NCI-H524 (cell line): ENCODE measurements at regions not wholly inside any gene's neighbourhood (a gene's known extent, or its start where the extent isn't known, plus 50 kb on each side); places are given as distances from the start of the nearest gene placed in this dataset.
"Not testable (repeated sequence)": the region's sequence is repeated elsewhere in the genome, so short reads cannot be mapped to it uniquely, and the experiment has no call there.

ENCODE experiments used
- DNase-seq, 2 experiments: peaks; one replicate each; lab custom pipeline; 2025; lab: John Stamatoyannopoulos, UW

DNA sequence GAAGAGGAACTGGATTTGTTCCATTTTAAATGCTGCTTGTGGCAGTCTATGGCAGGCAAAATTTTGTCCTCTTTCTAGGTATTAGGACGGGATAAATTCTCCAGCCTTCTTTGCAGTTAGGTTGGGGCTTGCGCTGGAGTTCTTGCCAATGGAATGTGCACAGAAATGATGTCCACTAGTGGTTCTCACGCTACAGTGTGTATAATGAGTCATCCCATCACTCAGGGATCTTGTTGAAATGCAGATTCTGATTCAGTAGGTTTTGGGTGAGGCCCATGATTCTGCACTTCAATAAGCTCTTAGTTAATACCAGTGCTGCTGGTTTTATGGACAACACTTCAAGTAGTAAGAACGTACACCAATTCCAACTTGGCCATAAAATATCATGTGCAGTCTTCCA lies 317.6 kb upstream of the KLF4 start:
- DNase-seq: no peak

DNA sequence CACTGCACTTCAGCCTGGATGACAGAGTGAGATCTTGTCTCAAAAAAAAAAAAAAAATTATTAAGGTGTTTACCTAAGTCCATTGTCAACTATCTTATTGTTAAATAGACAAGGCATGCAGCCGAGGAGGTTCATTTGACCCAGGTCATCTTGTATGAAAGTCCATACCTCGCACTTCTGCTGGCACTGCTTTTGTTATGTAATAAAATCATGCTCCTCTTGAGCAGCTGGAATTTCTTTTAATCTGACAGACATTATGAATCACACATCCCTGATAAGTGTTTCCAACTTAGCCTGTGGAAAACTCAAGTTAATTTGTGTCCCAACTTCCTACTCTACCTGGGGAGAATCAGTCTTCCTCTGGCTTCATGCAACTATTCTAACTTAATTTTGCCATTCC lies 315.6 kb upstream of the KLF4 start:
- no peak for DNase-seq

DNA sequence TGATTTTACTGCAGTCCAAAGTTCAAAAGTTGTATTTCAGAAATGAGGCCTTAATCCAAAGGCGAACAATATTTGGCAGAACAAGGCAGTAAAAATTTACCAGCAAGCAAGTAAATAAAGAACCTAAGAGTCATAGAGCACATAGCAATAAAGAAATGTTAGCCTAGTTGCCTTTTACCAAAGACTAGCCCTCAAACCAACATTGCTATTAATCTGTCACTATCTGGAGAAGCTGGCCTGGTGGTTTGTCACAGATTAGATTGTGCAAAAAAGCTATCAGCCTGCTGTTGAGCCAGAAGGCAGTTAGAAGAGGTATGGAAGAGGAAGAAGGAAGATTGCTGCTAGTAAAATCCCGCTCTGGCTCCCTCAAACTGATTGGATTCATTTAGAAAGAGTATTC lies 304.7 kb upstream of the KLF4 start:
- no peak for DNase-seq

DNA sequence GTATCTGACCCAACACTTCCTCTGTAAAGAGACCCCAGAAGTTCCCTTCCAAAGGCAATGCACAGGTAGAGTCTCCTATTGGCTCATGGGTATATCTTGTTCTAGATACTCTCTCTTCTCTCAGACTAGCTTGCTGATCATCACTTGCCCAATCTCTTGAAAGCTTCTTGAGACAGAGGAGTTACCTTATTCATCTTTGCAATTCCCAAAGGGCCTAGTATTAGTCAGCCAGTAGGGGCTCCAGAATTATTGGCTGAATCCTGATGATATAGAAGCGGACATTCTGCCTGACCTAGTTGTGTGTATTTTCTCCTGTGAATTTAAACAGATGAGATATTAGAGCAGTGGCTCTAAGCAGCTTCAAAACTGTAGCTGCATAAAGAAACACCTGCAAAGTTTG lies 304.0 kb upstream of the KLF4 start:
- DNase-seq: no peak

DNA sequence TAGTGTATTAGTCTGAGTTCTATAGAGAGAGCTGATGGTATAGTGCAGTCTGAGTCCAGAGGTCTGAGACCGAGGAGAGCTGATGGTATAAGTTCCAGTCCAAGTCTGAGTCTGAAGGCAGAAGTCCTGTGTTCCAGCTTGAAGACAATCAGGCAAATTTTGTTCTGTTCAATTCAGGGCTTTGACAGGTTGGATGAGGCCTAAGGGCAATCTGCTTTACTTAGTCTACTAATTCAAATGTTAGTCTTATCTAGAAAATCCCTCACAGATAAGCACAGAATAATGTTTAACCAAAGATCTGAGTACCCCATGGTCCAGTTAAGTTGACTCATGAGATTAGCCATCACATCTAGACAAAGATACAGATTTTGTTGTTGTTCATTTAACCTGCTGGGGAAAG lies 303.0 kb upstream of the KLF4 start:
- DNase-seq: no peak

DNA sequence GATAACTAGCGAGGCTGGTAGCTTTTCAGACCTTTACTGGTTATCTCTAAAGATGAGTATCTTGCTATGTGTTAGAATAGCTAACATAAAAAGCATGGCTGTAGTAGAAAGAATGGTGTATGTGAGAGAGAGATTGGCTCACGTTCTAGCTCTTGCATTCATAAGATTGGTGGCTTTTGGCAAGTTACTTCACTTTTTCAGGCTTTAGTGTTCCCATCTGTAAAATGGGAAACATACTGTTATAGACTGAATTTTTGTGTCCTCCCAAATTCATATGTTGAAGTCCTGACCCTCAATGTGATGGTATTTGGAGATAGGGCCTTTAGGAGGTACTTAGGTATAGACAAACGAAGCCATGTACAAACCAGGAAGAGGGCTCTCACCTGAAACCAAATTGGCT lies 302.4 kb upstream of the KLF4 start:
- DNase-seq: no peak

DNA sequence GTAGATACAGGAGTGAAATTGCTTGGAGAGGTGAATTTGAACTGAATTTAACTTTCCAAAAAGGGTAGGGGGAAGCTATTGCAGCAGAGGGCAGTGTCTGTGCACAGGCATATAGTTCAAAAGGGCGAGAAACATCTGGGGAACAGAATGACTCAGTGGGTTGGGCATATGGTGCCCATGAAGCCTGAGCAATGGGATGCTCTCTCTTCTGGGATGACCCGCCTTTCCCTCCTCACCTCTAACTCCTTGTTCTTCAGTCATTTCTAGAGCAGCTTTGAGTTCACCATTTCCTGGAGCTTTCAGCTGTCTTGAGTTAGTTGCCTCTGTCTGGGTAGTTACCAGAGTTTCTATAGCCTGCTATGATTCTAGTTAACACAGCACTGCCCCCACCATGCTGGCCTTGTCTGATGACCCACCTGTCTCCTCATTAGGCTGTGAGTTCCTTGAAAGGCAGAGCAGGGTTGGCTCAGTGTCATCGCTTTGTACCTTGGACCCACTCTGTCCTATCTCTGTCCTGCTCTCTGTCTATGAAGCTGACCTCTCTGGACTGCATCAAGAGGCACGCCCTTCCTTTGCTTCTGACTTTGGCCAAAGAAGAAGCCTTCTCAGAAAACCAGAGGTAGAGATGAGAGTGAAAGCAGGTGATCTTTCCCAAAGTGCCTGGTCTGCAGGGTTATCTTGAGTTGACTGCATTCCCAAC lies 299.6 kb upstream of the KLF4 start:
- no peak for DNase-seq

DNA sequence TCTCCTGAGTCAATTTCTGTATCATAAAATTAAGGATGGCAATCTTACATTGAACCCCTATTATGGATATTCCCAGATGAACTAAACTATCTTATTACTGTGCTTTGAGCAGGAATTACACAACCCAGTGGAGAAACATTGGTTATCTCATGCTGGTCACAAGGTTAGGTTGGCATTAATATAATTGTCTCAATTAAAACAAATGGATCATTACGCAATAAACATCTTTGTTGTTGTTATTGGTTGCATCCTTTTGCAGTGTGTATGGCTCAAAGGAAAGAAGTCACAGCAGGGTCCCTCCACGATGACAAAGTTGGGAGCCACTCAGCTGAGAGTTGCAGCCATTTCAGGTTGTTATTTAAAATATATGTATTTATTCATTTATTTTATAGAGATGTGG lies 297.0 kb upstream of the KLF4 start:
- no peak for DNase-seq

DNA sequence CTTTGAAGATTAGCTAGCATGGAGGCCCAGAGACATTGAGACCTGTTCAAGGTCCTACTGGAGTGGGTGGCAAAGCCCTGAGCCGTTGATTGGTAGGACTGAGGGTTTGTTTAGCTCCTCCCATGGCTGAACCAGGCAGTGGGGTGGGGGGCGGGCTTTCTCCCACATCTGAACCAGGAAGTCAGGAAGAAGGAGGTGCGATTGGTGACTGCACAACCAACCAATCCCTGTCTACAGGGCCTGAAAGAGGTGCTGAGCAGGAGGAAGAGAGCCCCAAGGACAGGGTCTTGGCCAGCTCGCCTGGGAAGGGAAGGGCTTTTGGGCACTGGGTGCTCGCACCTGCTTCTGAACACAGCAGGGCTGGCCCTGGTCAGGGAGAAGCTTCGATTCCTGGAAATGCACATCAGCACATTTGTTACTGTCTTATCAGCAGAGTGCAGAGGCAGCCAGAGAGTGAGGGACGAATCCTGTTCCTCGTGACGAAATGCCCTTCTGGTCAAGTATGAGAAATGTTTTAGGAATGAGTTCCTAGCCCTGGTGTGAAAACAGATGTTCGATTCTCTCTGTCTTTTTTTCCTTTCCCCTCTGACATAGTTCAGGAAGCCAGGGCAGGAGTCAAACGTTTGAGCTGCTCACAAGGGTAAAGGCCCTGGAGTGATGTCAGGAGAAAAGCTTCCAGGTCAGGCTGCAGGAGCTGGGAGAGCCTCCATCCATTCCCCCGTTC lies 294.8 kb upstream of the KLF4 start:
- no peak for DNase-seq

DNA sequence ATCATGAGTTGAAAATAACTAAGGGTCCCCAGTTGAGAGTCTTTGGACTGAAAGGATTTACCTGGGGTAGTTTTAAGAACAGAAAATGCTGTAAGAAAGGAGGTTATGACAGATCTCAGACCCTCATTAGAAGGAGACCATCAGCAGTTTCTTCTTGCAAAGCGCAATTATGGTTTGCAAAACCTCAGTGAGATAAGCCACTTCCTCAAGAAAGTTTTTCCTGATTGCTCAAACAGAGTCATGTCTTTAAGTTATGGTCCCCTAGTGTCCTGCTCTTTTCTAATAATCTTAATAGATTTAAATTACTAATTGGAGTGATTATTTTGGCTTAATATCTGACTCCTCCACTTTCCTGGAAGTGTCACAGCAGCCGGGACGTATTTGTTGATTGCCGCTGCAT lies 293.2 kb upstream of the KLF4 start:
- DNase-seq: no peak

DNA sequence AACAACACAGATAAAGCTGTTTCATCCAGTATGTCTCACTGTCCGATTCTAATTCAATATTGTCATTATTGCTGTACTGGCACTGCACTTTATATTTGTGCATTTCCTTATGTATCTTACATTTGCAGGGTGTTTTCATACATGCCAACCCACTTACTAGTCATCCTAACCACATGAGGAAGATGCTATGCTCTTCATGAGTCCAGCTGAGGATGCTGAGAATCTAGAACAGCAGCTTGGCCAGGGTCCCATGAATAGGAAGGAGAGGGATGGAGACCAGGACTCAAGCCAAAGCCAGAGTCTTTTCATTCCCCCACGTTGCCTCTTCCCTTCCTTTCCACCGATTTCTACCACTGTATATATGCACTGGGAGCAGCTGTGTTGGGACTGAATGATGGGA lies 292.8 kb upstream of the KLF4 start:
- no peak for DNase-seq

DNA sequence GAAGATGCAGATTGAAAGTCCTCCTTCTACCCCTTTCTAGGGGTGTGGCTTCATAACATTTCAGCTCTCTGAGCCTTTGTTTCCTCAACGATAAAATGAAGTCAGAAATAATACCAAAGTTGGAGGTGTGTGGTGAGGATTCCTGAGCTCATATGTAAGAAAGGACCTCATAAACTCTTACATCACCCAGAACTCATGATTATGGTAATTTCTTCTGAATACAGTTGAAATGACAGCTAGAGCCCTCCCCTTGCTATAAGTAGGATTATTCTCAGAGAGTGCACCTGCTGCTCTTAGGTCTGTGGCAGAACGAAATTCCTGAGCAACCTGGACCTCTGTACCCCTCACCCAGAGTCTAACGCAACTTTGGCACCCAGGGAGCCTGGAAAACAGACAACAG lies 291.4 kb upstream of the KLF4 start:
- peak; percentile 3 to 51 for DNase-seq

DNA sequence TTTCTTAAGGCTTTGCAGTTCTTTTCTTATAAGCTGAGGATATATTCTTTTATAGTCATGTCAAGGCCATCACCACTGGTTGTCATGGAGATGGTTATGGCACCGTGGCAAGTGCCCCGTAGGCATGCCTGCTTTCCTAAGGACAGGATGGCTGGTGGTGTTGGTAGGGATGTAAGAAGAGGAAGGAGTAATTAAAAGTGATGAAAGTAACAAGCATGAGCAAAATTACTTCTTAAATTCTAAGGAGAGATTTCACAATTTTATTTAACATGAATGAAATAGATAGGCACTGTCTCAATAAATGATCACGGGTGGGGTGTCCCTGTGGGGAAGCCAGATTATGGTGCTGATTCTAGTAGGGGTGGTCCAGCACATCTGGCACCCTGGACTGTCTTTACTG lies 290.2 kb upstream of the KLF4 start:
- DNase-seq: peak in 1 of 2 experiments; percentile 17

DNA sequence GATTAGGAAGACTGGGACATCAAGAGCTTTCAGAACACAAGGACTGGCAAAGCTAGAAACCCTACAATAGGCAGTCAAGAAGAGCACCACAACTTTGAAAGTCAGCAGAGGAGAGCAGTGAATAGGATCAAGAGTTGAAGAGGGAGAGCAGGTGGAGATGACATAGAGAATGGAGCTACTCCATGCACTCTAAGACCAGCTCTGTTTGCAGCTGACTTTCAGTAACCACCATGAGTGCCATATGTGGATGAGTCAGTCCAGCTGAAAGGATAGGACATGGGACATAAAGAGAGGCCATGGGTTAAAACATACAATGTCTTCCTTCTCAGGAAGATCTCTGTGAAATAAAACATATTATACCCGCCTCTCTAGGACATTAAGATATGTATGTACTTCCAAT lies 289.1 kb upstream of the KLF4 start:
- no peak for DNase-seq

DNA sequence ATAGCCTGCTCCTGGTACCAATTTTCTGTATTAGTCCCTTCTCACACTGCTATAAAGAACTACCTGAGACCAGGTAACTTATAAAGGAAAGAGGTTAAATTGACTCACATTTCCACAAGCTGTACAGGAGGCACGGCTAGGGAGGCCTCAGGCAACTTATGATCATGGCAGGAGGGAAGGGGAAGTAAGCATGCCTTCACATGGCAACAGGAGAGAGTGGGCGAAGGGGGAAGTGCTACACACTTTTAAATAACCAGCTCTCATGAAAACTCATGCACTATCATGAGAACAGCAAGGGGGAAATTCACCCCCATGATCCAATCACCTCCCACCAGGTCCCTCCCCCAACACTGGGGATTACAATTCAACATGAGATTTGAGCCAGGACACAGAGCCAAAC lies 284.5 kb upstream of the KLF4 start:
- DNase-seq: not testable (repeated sequence)

DNA sequence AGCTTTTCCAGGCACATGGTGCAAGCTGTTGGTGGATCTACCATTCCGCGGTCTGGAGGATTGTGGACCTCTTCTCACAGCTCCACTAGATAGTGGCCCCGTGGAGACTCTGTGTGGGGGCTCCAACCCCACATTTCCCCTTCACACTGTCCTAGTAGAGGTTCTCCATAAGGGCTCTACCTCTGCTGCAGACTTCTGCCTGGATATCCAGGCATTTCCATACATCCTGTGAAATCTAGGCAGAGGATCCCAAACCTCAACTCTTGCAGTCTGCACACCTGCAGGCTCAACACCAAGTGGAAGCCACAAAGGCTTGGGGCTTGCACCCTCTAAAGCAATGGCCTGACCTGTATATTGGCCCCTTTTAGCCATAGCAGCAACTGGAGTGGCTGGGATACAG lies 283.4 kb upstream of the KLF4 start:
- DNase-seq: no peak

DNA sequence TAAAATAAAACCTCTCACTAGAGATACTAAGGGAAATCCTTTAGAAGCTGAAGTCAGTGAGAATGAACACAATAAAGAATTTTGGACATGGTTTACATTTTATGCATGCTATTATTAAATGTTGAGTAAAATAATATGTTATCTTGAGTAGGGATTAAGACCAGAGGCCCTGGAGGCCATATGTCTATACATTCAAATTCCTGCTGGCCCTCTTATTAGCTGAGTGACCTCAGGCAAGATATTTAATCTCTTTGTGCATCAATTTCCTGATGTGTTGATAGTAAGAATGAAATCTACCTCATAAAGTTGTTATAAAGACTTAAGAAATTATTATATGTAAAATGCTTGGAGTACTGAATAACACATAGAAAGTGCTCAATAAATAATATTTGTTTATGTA lies 281.1 kb upstream of the KLF4 start:
- peak; percentile 29 to 70 for DNase-seq

DNA sequence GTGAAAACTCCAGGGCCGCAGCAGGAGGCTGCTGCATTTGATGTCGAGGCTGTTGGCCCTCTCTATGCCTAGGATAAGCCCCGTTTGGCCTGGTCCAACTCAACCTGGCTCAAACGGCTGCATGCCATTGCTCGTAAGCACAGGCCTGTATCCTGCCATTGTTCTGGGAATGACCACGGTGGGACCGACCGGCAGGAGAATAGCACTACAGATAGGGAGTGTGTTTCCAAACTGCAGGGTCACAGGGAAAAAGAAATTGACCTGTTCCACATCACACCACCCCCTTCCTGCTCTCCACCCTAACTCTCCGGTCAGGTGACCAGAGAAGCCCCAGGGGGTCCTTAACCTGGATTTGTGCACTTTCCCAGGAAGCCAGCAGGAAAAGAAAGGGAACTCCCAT lies 278.7 kb upstream of the KLF4 start:
- no peak for DNase-seq

DNA sequence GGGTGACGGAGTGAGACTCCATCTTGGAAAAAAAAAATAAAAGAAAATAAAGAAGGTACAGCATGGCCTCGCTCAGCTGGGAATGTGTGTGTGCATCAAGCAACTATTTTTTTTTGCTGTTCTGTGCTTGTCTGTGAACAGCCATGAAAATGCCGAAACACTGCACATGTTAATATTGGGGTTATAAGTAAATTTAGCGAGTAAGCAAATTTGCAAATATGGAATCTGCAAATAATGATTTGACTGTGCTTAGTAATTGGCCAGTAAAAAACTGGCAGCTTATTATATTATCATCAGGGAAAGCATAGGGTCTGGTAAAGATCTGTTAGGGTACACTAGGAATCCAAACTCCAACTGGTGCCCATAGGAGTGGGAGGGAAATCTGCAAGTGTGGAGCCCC lies 278.1 kb upstream of the KLF4 start:
- DNase-seq: no peak

DNA sequence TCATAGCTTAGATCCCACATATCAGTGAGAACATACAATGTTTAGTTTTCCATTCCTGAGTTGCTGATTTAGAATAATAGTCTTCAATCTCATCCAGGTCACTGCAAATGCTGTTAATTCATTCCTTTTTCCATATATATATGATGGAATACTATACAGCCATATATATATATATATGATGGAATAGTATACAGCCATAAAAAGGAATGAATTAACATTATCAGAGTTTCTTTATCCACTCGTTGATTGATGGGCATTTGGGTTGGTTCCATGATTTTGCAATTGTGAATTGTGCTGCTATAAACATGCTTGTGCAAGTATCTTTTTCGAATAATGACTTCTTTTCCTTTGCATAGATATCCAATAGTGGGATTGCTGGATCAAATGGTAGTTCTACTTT lies 273.9 kb upstream of the KLF4 start:
- not testable (repeated sequence) for DNase-seq

DNA sequence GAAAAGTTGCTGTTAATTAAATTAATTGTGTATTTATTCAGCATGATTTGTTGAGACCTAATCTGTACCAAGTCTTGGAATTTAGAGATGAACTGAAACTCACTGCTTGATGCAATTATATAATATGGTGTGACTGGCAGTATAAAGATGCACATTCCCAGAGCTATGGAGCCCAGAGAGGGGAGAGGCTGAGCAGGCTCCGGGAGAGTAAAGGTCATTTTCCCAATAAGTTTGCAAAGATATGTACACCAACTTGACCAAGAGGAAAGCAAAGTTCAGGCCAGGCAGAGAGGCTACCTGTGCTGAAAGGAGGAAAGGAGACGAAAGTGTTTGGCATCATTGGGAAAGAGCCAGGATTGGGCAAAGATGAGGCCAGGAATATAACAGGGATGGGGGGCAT lies 271.7 kb upstream of the KLF4 start:
- no peak for DNase-seq

DNA sequence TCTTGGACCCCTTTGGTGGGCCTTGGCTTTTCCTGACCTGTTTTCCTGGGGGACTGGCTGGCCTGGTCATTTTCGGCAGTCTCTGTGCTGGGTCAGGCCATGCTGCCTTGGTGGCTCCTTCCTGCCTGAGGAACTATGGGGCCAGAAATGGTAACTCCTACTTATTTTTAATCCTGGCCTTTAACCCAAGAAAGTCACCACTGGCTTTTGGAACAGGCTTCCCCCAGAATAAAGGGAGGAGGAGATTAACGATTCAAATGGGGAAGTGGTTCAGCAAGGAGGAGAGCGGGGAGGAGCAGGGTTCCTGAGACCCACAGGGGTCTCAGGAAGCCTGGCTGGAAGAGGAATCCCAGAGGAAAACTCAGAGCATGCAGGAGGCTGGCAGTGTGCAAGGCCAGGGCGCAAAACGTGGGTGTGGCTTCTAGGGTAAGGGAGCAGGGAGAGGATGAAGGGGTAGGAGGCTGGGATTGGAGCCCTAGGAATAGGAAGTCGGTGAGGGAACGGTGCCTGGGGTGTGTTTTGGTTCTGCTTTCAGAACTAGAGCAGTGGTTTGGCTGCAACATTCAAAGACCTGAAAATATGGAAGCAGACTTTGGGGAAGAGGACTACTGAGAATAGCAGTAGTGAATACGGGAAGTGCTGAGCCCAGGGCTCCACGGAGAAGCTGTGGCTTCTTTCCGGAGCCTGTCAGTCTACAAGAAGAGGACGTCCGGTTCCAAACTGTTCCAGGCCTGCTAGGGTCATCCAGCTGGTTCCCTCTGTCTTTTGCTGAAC lies 271.1 kb upstream of the KLF4 start:
- DNase-seq: no peak

DNA sequence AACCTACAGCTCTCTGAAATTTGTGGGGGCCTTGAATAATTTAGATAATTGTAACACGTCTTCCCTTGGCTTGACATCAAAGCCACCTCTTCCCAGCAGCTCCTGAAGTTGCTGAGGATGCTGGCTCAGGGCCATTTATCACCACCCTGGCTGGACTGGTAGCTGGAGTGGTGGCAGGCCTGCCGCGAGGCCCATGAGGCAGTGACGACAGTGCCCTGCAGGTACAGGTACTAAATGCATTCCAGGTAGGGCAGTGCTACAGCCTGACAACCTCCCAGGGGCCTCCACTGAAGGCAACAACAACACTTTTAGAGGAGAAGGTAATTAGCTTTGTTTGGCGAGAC lies 270.2 kb upstream of the KLF4 start:
- DNase-seq: no peak
